ENCODE measurements at regions not wholly inside any gene's neighbourhood (a gene's known extent, or its start where the extent isn't known, plus 50 kb on each side); places are given as distances from the start of the nearest gene placed in this dataset.
"Not testable (repeated sequence)": the region's sequence is repeated elsewhere in the genome, so short reads cannot be mapped to it uniquely, and the experiment has no call there.

GRCh38 chr4:38387348-38387747 is 276.7 kb upstream of the KLF3 start:
- H3K4me1 ChIP-seq (ENCODE audit: insufficient read depth, poor library complexity, severe bottlenecking), result peaks cover 15% of the 10 kb centered on the region
- no peak for TF ChIP-seq CTCF (IDR thresholded peaks at IDR 0.05; ENCODE audit: poor library complexity, severe bottlenecking)
- H3K36me3 ChIP-seq (ENCODE audit: low read depth), result no peaks in the 10 kb centered on the region
- no peak for DNase-seq (ENCODE audit: low spot score)
- no peak overlapping the region for H3K4me3 ChIP-seq (ENCODE audit: severe bottlenecking)
- H3K27ac ChIP-seq (ENCODE audit: poor library complexity, severe bottlenecking), result no peak overlapping the region
- no peaks in the 10 kb centered on the region for H3K27me3 ChIP-seq (ENCODE audit: insufficient read depth, poor library complexity, severe bottlenecking)
- no peaks in the 10 kb centered on the region for H3K9me3 ChIP-seq (ENCODE audit: severe bottlenecking)
- ATAC-seq (ENCODE audit: low read depth), result peak; percentile 42; the same call in 1 of the 3 replicates

- DNase-seq (ENCODE audit: low spot score), result no peak
- Histone ChIP-seq H3K4me3 (ENCODE audit: severe bottlenecking) (no peak overlapping the region), H3K27ac (ENCODE audit: poor library complexity, severe bottlenecking) (no peak overlapping the region), H3K27me3 (ENCODE audit: insufficient read depth, poor library complexity, severe bottlenecking) (no peaks in the 10 kb centered on the region), H3K9me3 (ENCODE audit: severe bottlenecking) (no peaks in the 10 kb centered on the region), H3K4me1 (ENCODE audit: insufficient read depth, poor library complexity, severe bottlenecking) (peaks cover 15% of the 10 kb centered on the region), H3K36me3 (ENCODE audit: low read depth) (no peaks in the 10 kb centered on the region)
- no peak for ATAC-seq (ENCODE audit: low read depth)
- no peak for TF ChIP-seq CTCF (IDR thresholded peaks at IDR 0.05; ENCODE audit: poor library complexity, severe bottlenecking)
These were observed 276.2 kb upstream of the KLF3 start for GRCh38 chr4:38387819-38388218.

- not testable (repeated sequence) for H3K9me3 ChIP-seq (ENCODE audit: severe bottlenecking); H3K36me3 ChIP-seq (ENCODE audit: low read depth); DNase-seq (ENCODE audit: low spot score); H3K27ac ChIP-seq (ENCODE audit: poor library complexity, severe bottlenecking); H3K4me3 ChIP-seq (ENCODE audit: severe bottlenecking); ATAC-seq (ENCODE audit: low read depth); H3K27me3 ChIP-seq (ENCODE audit: insufficient read depth, poor library complexity, severe bottlenecking)
- H3K4me1 ChIP-seq (ENCODE audit: insufficient read depth, poor library complexity, severe bottlenecking), result peaks cover 15% of the 10 kb centered on the region
These were observed 275.1 kb upstream of the KLF3 start for GRCh38 chr4:38388907-38389306.

- no peaks in the 10 kb centered on the region for H3K27me3 ChIP-seq (ENCODE audit: insufficient read depth, poor library complexity, severe bottlenecking)
- no peak for TF ChIP-seq CTCF (IDR thresholded peaks at IDR 0.05; ENCODE audit: poor library complexity, severe bottlenecking)
- no peak for ATAC-seq (ENCODE audit: low read depth)
These were observed 272.9 kb upstream of the KLF3 start for GRCh38 chr4:38390969-38391545.

GRCh38 chr4:38392223-38392855 is 271.7 kb upstream of the KLF3 start:
- H3K4me3 ChIP-seq (ENCODE audit: severe bottlenecking), result no peak overlapping the region
- H3K27me3 ChIP-seq (ENCODE audit: insufficient read depth, poor library complexity, severe bottlenecking), result no peaks in the 10 kb centered on the region
- TF ChIP-seq CTCF (IDR thresholded peaks at IDR 0.05; ENCODE audit: poor library complexity, severe bottlenecking), result no peak
- H3K27ac ChIP-seq (ENCODE audit: poor library complexity, severe bottlenecking), result no peak overlapping the region
- ATAC-seq (ENCODE audit: low read depth) (no peak), DNase-seq (ENCODE audit: low spot score) (no peak)
- H3K4me1 ChIP-seq (ENCODE audit: insufficient read depth, poor library complexity, severe bottlenecking), result no peaks in the 10 kb centered on the region
- H3K36me3 ChIP-seq (ENCODE audit: low read depth), result no peaks in the 10 kb centered on the region
- no peaks in the 10 kb centered on the region for H3K9me3 ChIP-seq (ENCODE audit: severe bottlenecking)

More at GRCh38 chr4:38390969-38391545, 272.9 kb upstream of the KLF3 start:
- Histone ChIP-seq H3K27ac (ENCODE audit: poor library complexity, severe bottlenecking) (no peak overlapping the region), H3K9me3 (ENCODE audit: severe bottlenecking) (no peaks in the 10 kb centered on the region), H3K4me3 (ENCODE audit: severe bottlenecking) (no peak overlapping the region), H3K4me1 (ENCODE audit: insufficient read depth, poor library complexity, severe bottlenecking) (peaks cover 1% of the 10 kb centered on the region), H3K36me3 (ENCODE audit: low read depth) (no peaks in the 10 kb centered on the region)
- no peak for DNase-seq (ENCODE audit: low spot score)

Measured in RWPE2 (cell line).